ENCODE measurements at regions not wholly inside any gene's neighbourhood (a gene's known extent, or its start where the extent isn't known, plus 50 kb on each side); places are given as distances from the start of the nearest gene placed in this dataset.

DNA sequence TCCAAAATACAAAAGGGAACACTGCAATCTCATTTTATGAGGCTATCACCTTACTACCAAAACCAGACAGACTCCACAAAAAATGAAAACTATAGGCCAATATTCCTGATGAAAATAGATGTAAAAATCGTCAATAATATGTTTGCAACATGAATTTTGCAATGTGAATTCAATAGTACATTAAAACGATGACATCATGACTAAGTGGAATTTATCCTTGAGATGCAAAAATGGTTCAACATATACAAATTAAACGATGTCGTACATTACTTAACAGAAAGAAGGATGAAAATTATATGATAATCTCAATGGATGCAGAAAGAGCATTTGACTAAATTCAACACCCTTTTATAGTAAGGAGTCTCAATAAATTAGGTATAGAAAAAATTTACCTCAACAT, 123.0 kb downstream of the AREG start:
- TF ChIP-seq, protein P1, sequence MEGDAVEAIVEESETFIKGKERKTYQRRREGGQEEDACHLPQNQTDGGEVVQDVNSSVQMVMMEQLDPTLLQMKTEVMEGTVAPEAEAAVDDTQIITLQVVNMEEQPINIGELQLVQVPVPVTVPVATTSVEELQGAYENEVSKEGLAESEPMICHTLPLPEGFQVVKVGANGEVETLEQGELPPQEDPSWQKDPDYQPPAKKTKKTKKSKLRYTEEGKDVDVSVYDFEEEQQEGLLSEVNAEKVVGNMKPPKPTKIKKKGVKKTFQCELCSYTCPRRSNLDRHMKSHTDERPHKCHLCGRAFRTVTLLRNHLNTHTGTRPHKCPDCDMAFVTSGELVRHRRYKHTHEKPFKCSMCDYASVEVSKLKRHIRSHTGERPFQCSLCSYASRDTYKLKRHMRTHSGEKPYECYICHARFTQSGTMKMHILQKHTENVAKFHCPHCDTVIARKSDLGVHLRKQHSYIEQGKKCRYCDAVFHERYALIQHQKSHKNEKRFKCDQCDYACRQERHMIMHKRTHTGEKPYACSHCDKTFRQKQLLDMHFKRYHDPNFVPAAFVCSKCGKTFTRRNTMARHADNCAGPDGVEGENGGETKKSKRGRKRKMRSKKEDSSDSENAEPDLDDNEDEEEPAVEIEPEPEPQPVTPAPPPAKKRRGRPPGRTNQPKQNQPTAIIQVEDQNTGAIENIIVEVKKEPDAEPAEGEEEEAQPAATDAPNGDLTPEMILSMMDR (tag by site-specific recombination; IDR thresholded peaks at IDR 0.05) = no peak
- TF ChIP-seq YY1 (tag by site-specific recombination; IDR thresholded peaks at IDR 0.05) (no peak), ZNF660 (tag by site-specific recombination; IDR thresholded peaks at IDR 0.05) (no peak), ZNF174 (tag by site-specific recombination; IDR thresholded peaks at IDR 0.05) (no peak), OSR2 (tag by site-specific recombination; IDR thresholded peaks at IDR 0.05) (no peak), ZNF549 (tag by site-specific recombination; IDR thresholded peaks at IDR 0.05) (no peak), ZNF274 (IDR thresholded peaks at IDR 0.05; ENCODE audit: low read length) (no peak), ZNF274 (tag by site-specific recombination; IDR thresholded peaks at IDR 0.05; ENCODE audit: borderline replicate concordance) (no peak)
- TF ChIP-seq, protein P2, sequence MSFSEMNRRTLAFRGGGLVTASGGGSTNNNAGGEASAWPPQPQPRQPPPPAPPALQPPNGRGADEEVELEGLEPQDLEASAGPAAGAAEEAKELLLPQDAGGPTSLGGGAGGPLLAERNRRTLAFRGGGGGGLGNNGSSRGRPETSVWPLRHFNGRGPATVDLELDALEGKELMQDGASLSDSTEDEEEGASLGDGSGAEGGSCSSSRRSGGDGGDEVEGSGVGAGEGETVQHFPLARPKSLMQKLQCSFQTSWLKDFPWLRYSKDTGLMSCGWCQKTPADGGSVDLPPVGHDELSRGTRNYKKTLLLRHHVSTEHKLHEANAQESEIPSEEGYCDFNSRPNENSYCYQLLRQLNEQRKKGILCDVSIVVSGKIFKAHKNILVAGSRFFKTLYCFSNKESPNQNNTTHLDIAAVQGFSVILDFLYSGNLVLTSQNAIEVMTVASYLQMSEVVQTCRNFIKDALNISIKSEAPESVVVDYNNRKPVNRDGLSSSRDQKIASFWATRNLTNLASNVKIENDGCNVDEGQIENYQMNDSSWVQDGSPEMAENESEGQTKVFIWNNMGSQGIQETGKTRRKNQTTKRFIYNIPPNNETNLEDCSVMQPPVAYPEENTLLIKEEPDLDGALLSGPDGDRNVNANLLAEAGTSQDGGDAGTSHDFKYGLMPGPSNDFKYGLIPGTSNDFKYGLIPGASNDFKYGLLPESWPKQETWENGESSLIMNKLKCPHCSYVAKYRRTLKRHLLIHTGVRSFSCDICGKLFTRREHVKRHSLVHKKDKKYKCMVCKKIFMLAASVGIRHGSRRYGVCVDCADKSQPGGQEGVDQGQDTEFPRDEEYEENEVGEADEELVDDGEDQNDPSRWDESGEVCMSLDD (tag by site-specific recombination; IDR thresholded peaks at IDR 0.05) = no peak
